ENCODE measurements at regions not wholly inside any gene's neighbourhood (a gene's known extent, or its start where the extent isn't known, plus 50 kb on each side); places are given as distances from the start of the nearest gene placed in this dataset.

DNA sequence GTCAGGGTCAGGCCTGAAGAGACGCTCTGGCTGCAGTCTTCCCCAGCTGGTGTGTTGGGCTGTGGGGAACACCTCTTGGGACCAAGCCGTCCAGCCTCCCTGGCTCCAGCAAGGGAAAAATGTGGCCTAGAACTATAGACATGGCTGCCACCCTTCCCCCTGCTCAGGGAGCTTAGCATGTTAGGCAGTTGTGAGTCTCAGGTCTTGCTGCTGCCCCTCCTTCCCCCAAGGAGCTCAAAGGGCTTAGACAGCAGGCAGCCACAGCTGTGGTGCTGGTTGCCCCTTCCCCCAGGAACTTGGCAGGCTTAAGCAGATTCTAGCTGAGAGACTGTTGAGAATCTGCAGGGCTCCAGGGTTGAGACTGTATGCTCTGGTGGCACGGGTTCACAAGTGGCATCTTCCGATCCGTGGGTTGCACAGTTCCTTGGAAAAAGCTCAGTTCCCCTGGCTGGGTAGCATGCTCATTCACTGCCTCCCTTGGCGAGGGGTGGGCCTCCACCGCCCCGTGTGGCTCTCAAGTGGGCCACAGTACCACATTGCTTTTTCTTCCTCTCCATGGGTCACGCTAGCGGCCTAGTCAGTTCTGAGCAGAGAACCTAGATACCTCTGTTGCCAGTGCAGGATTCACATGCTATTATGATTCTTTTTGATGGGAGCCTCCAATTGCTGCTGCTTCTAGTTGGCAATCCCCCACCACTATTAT lies 1258.6 kb downstream of the OLFM4 start:
- no peak for DNase-seq (ENCODE audit: low read depth)
- no peak overlapping the region for H3K4me3 ChIP-seq (ENCODE audit: low read depth, low read length)
- TF ChIP-seq, protein P1, sequence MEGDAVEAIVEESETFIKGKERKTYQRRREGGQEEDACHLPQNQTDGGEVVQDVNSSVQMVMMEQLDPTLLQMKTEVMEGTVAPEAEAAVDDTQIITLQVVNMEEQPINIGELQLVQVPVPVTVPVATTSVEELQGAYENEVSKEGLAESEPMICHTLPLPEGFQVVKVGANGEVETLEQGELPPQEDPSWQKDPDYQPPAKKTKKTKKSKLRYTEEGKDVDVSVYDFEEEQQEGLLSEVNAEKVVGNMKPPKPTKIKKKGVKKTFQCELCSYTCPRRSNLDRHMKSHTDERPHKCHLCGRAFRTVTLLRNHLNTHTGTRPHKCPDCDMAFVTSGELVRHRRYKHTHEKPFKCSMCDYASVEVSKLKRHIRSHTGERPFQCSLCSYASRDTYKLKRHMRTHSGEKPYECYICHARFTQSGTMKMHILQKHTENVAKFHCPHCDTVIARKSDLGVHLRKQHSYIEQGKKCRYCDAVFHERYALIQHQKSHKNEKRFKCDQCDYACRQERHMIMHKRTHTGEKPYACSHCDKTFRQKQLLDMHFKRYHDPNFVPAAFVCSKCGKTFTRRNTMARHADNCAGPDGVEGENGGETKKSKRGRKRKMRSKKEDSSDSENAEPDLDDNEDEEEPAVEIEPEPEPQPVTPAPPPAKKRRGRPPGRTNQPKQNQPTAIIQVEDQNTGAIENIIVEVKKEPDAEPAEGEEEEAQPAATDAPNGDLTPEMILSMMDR (conservative IDR thresholded peaks at IDR 0.05; ENCODE audit: low read depth, low read length) = no peak

DNA sequence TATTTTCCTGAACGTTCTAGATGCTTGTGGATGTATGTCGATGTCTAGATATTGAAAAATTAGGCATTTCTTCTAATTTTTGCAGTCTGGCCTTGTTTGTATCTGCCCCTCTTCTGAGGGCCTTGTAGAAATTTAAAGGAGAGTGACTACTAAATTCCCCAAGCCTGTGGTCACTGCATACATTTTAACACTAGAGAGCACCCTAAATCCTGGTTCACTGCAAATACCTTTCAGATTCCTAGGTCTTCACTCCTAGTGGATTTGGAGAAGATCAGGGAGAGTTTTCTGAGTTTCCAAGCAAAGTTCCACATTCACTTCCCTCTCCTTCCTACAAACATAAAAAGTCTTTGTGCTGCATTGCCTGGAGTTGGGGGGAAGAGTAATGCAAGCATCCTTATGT lies 1272.5 kb downstream of the OLFM4 start:
- no peak overlapping the region for H3K4me3 ChIP-seq (ENCODE audit: low read depth, low read length)
- DNase-seq (ENCODE audit: low read depth) = no peak
- TF ChIP-seq, protein P1 (conservative IDR thresholded peaks at IDR 0.05; ENCODE audit: low read depth, low read length) = no peak

DNA sequence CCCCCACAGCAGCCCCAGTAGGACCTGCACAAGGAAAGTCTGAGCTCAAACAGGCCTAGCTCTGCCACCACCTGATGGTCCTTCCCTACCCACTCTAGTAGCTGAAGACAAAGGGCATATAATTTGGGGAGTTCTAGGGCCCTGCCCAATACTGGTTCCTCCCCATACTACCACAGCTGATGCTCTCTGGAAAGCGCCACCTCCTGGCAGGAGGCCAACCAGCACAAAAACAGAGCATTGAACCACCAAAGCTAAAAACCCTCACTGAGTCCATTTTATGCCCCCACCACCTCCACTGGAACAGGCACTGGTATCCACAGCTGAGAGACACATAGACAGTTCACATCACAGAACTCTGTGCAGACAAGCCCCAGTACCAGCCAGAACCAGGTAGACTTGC lies 1276.8 kb downstream of the OLFM4 start:
- no peak overlapping the region for H3K4me3 ChIP-seq (ENCODE audit: low read depth, low read length)
- TF ChIP-seq, protein P1 (conservative IDR thresholded peaks at IDR 0.05; ENCODE audit: low read depth, low read length) = no peak
- DNase-seq (ENCODE audit: low read depth) = no peak

DNA sequence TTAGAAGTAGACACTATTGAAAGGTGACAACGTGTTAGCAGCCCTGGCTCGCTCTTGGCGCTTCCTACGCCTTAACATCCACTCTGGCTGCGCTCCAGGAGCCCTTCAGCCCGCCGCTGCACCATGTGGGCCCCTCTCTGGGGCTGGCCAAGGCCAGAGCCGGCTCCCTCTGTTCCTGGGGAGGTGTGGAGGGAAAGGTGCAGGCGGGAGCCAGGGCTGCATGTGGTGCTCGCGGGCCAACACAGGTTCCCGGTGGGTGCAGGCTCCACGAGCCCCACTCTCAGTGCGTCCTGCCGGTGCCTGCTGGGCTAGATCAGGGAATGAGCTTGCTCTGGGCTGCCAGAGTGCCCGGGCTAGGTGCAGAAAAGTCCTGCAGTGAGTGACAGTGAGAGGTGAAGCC lies 1284.3 kb downstream of the OLFM4 start:
- TF ChIP-seq, protein P1 (conservative IDR thresholded peaks at IDR 0.05; ENCODE audit: low read depth, low read length) = no peak
- no peak overlapping the region for H3K4me3 ChIP-seq (ENCODE audit: low read depth, low read length)
- DNase-seq (ENCODE audit: low read depth) = no peak

DNA sequence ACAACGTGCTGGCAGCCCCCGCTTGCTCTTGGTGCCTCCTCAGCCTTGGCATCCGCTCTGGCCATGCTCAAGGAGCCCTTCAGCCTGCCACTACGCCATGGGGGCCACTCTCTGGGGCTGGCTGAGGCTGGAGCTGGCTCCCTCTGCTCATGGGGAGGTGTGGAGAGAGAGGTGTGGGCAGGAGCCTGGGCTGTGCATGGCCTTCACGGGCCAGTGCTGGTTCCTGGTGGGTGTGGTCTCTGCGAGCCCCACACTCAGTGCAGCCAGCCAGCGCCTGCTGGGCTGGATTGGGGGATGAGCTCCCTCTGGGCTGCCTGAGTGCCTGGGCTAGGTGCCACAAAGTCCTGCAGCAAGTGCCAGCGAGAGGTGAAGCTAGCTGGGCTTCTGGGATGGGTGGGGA lies 1289.1 kb downstream of the OLFM4 start:
- TF ChIP-seq, protein P1 (conservative IDR thresholded peaks at IDR 0.05; ENCODE audit: low read depth, low read length) = no peak
- H3K4me3 ChIP-seq (ENCODE audit: low read depth, low read length) = no peak overlapping the region
- no peak for DNase-seq (ENCODE audit: low read depth)

DNA sequence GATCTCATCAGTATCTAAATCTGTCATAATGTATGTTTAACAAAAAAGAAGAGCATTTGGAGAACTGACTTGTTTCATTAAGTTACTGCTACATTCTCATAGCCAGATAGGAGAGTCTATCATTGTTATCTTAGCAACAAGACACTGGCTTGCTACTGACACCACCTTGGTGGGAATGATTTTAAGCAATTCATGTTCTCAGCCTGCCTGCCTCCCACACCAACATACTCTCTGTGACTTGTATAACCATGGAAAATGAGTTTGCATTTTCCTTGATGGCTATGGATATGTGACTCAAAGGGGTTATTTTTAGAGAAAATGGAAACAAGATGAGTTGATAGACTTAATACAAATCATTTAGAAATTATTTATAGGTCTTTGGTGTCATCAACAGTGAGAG lies 1308.9 kb downstream of the OLFM4 start:
- no peak overlapping the region for H3K4me3 ChIP-seq (ENCODE audit: low read depth, low read length)
- no peak for DNase-seq (ENCODE audit: low read depth)
- TF ChIP-seq, protein P1 (conservative IDR thresholded peaks at IDR 0.05; ENCODE audit: low read depth, low read length) = no peak

DNA sequence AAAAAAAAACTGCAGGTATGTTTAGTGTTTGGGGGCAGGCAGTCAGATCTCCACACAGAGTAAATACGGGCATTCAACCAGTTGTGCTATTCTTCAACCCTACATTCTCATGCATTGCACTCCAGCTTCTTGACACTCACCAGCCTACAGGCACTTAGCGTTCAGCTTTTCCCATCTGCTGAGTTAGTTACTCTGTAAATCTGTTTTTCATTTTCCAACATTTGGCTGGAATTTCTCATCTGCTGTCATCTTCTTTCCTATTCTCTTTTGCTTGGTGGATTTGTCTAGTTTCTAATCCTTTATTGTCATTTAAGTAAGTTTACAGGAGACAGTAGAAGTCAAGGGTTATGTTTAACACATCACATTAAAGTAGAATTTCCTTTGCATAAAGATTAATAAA lies 1318.9 kb downstream of the OLFM4 start:
- no peak for DNase-seq (ENCODE audit: low read depth)
- TF ChIP-seq, protein P1 (conservative IDR thresholded peaks at IDR 0.05; ENCODE audit: low read depth, low read length) = no peak
- no peak overlapping the region for H3K4me3 ChIP-seq (ENCODE audit: low read depth, low read length)
